ENCODE measurements at regions not wholly inside any gene's neighbourhood (a gene's known extent, or its start where the extent isn't known, plus 50 kb on each side); places are given as distances from the start of the nearest gene placed in this dataset.

- TF ChIP-seq EZH2 (IDR thresholded peaks at IDR 0.05) (no peak), POLR2AphosphoS5 (IDR thresholded peaks at IDR 0.05; ENCODE audit: borderline replicate concordance, low read depth, low read length) (no peak)
Observed at GRCh38 chr22:49263101-49263500, 564.6 kb downstream of the BRD1 start.
